ENCODE measurements at regions not wholly inside any gene's neighbourhood (a gene's known extent, or its start where the extent isn't known, plus 50 kb on each side); places are given as distances from the start of the nearest gene placed in this dataset.

DNA sequence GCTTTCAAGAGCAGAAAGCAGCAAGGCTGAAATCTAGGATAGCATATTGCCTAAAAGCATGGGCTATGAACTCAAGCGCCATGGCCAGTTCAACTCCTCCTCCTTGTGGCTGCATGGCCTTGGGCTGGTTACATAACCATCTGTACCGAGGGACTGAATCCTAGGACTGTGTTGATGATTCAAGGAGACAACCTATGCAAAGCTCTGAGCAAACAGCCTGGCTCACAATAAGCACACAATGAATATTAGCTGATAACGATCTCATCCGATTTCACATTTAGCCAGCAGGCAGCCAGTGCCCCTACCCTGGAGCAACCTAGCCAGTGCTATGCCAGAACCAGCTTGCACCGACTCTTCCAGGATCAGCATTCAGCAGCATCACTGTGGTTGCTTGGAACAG is 698.4 kb downstream of the TBC1D22A start:
- peak; percentile 35; the same call in 1 of the 3 replicates for ATAC-seq
- 0% methylated on average over 1 of the region's 5 CpGs for WGBS (ENCODE audit: low lambda C conversion rate)
- H3K9ac ChIP-seq (ENCODE audit: insufficient read depth, low read depth, low read length), result no peak overlapping the region
- no peaks in the 10 kb centered on the region for H3K9me3 ChIP-seq (ENCODE audit: low read length)
- no peaks in the 10 kb centered on the region for H3K4me1 ChIP-seq (ENCODE audit: insufficient read depth, low read length)
- intact Hi-C loops (cut with micrococcal nuclease; ENCODE audit: unreplicated experiment) (no loop called here), in situ Hi-C loops (cut with HindIII; ENCODE audit: extremely low pct_ligation_motif_present, low pct_unique_long_range_greater_than_20kb) (no loop called here)
- no peak overlapping the region for H3K4me3 ChIP-seq (replicated peaks in 1 of 3; ENCODE audit: insufficient read depth in 1 of 3, low read depth in 2 of 3, low read length in 3 of 3)
- H4K20me1 ChIP-seq (ENCODE audit: insufficient read depth, low read length), result no peaks in the 10 kb centered on the region
- TF ChIP-seq, protein P1, sequence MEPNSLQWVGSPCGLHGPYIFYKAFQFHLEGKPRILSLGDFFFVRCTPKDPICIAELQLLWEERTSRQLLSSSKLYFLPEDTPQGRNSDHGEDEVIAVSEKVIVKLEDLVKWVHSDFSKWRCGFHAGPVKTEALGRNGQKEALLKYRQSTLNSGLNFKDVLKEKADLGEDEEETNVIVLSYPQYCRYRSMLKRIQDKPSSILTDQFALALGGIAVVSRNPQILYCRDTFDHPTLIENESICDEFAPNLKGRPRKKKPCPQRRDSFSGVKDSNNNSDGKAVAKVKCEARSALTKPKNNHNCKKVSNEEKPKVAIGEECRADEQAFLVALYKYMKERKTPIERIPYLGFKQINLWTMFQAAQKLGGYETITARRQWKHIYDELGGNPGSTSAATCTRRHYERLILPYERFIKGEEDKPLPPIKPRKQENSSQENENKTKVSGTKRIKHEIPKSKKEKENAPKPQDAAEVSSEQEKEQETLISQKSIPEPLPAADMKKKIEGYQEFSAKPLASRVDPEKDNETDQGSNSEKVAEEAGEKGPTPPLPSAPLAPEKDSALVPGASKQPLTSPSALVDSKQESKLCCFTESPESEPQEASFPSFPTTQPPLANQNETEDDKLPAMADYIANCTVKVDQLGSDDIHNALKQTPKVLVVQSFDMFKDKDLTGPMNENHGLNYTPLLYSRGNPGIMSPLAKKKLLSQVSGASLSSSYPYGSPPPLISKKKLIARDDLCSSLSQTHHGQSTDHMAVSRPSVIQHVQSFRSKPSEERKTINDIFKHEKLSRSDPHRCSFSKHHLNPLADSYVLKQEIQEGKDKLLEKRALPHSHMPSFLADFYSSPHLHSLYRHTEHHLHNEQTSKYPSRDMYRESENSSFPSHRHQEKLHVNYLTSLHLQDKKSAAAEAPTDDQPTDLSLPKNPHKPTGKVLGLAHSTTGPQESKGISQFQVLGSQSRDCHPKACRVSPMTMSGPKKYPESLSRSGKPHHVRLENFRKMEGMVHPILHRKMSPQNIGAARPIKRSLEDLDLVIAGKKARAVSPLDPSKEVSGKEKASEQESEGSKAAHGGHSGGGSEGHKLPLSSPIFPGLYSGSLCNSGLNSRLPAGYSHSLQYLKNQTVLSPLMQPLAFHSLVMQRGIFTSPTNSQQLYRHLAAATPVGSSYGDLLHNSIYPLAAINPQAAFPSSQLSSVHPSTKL (CRISPR knock-in tag; IDR thresholded peaks at IDR 0.05), result 0 out of 2 replicates have a peak, but pooled peaks have one; percentile 16
- 0 out of 2 replicates have a peak, but pooled peaks have one; percentile 24 for TF ChIP-seq HNF4A (CRISPR knock-in tag; IDR thresholded peaks at IDR 0.05)
- TF ChIP-seq, protein P2, sequence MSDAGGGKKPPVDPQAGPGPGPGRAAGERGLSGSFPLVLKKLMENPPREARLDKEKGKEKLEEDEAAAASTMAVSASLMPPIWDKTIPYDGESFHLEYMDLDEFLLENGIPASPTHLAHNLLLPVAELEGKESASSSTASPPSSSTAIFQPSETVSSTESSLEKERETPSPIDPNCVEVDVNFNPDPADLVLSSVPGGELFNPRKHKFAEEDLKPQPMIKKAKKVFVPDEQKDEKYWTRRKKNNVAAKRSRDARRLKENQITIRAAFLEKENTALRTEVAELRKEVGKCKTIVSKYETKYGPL (CRISPR knock-in tag; IDR thresholded peaks at IDR 0.05), result 0 out of 2 replicates have a peak, but pooled peaks have one; percentile 27
- no peak for TF ChIP-seq ZNF251 (CRISPR knock-in tag; IDR thresholded peaks at IDR 0.05)
- peaks cover 0 to 1% of the 10 kb centered on the region in 2 experiments; a peak in 2 of 5 replicates for H3K27me3 ChIP-seq (ENCODE audit: control insufficient read depth in 1 of 2, insufficient read depth in 2 of 2, low read length in 2 of 2)
- H2AFZ ChIP-seq (ENCODE audit: low read length), result no peak overlapping the region
- no peak overlapping the region for H3K4me2 ChIP-seq (ENCODE audit: low read depth, low read length)
- no TSS peak for BruUV-seq (replicated peaks)
- no peaks in the 10 kb centered on the region for H3K36me3 ChIP-seq (replicated peaks in 1 of 2; ENCODE audit: control insufficient read depth in 1 of 2, insufficient read depth in 2 of 2, low read length in 2 of 2)
- DNase-seq (ENCODE audit: low spot score), result peak; percentile 19
- no peak overlapping the region for H3K27ac ChIP-seq (ENCODE audit: extremely low read length, insufficient read depth, low read length)
- FAIRE-seq, result peak; percentile 12
- ChIA-PET CTCF (ENCODE audit: low intra/inter-chr PET ratio, low total read pairs) (no interaction called here), POLR2A (no interaction called here)
- no peaks in the 10 kb centered on the region for H3K79me2 ChIP-seq (ENCODE audit: insufficient read depth, low read length)

Data from HepG2 (cell line).